Esophagus muscularis mucosa (tissue), 4 donors: ENCODE measurements at regions not wholly inside any gene's neighbourhood (a gene's known extent, or its start where the extent isn't known, plus 50 kb on each side); places are given as distances from the start of the nearest gene placed in this dataset.

ENCODE experiments used
- DNase-seq: peaks from one replicate; pipeline ENCODE4 v3.0.0-alpha.2; 2017; ENCODE audit errors: extremely low spot score
- H3K27ac ChIP-seq, 4 donors: fragments of 200-600 bp; sonication (generic); replicated peaks in 1 of 4; 1 replicate in 3 of 4; 2 replicates in 1 of 4; pipeline ENCODE4 v1.5.1; 2016 to 2019; ENCODE audit warnings: mild to moderate bottlenecking in 1 of 4
- H3K27me3 ChIP-seq, 4 donors: fragments of 200-600 bp; sonication (generic); one replicate each; pipeline versions ENCODE4 v1.5.1 to v1.6.0; 2016 to 2019
- H3K36me3 ChIP-seq, 4 donors: fragments of 200-600 bp; sonication (generic); one replicate each; pipeline ENCODE4 v1.5.1; 2016 to 2019
- H3K4me1 ChIP-seq, 4 donors: fragments of 200-600 bp; sonication (generic); one replicate each; pipeline ENCODE4 v1.5.1; 2016 to 2019
- H3K4me3 ChIP-seq, 4 donors: fragments of 200-600 bp; sonication (generic); 1 replicate in 2 of 4; 2 replicates in 2 of 4; pipeline ENCODE4 v1.5.1; 2016 to 2019; ENCODE audit warnings: mild to moderate bottlenecking in 4 of 4, moderate library complexity in 1 of 4
- H3K9me3 ChIP-seq, 4 donors: fragments of 200-600 bp; sonication (generic); 1 replicate in 3 of 4; 2 replicates in 1 of 4; pipeline ENCODE4 v1.5.1; 2016 to 2019
- EP300 ChIP-seq: sonication (generic); formaldehyde crosslinking; IDR thresholded peaks from one replicate; pipeline ENCODE4 v1.6.1; 2017; ENCODE audit warnings: antibody characterized with exemption
- POLR2A ChIP-seq: fragments of 450-650 bp; IDR thresholded peaks from one replicate; pipeline ENCODE4 v1.6.1; 2017; ENCODE audit warnings: antibody characterized with exemption, moderate library complexity, mild to moderate bottlenecking, low read depth
- POLR2AphosphoS5 ChIP-seq, 2 donors: sonication (generic); formaldehyde crosslinking; IDR thresholded peaks; one replicate each; pipeline ENCODE4 v1.6.1; 2017; ENCODE audit warnings: antibody characterized with exemption in 2 of 2
- WGBS: methylation state at CpG from one replicate; pipeline ENCODE4 v1.1.5; 2018; 5-methylcytosine and 5-hydroxymethylcytosine counted together
- intact Hi-C: fragments of 100-400 bp; cut with DNase I; formaldehyde crosslinking; loops from one replicate; pipeline ENCODE4 v1.15.1; 2023
- TF ChIP-seq, protein P1 (sequence below), 3 experiments: fragments of 200-600 bp in 2 of 3; fragments of 450-650 bp in 1 of 3; sonication (generic) in 2 of 3; IDR thresholded peaks; one replicate each; pipeline ENCODE4 v1.5.1; 2017 to 2019; ENCODE audit warnings: antibody characterized with exemption in 3 of 3, mild to moderate bottlenecking in 2 of 3, moderate library complexity in 1 of 3

GRCh38 chr2:222993920-222994650 is 57.9 kb upstream of the KCNE4 start:
- peak; percentile 94 for TF ChIP-seq POLR2AphosphoS5 (IDR thresholded peaks at IDR 0.05)
- TF ChIP-seq, protein P1, sequence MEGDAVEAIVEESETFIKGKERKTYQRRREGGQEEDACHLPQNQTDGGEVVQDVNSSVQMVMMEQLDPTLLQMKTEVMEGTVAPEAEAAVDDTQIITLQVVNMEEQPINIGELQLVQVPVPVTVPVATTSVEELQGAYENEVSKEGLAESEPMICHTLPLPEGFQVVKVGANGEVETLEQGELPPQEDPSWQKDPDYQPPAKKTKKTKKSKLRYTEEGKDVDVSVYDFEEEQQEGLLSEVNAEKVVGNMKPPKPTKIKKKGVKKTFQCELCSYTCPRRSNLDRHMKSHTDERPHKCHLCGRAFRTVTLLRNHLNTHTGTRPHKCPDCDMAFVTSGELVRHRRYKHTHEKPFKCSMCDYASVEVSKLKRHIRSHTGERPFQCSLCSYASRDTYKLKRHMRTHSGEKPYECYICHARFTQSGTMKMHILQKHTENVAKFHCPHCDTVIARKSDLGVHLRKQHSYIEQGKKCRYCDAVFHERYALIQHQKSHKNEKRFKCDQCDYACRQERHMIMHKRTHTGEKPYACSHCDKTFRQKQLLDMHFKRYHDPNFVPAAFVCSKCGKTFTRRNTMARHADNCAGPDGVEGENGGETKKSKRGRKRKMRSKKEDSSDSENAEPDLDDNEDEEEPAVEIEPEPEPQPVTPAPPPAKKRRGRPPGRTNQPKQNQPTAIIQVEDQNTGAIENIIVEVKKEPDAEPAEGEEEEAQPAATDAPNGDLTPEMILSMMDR (IDR thresholded peaks at IDR 0.05) = no peak
- intact Hi-C loops = loop anchor here (5.0 kb wide), 1 partner anchor 58 kb away; the partner anchor contains the start of gene KCNE4
- Histone ChIP-seq H3K9me3 (no peaks in the 10 kb centered on the region), H3K36me3 (no peaks in the 10 kb centered on the region), H3K4me1 (peaks cover 24 to 34% (median 25%) of the 10 kb centered on the region in 4 donors), H3K27ac (peak overlapping the region; percentile 85 to 92 (median 87)), H3K4me3 (peak overlapping the region; percentile 15 to 45 (median 30)), H3K27me3 (no peaks in the 10 kb centered on the region)
- 30% methylated on average over 6 of the region's 8 CpGs for WGBS
- peak; percentile 93 for DNase-seq

DNA sequence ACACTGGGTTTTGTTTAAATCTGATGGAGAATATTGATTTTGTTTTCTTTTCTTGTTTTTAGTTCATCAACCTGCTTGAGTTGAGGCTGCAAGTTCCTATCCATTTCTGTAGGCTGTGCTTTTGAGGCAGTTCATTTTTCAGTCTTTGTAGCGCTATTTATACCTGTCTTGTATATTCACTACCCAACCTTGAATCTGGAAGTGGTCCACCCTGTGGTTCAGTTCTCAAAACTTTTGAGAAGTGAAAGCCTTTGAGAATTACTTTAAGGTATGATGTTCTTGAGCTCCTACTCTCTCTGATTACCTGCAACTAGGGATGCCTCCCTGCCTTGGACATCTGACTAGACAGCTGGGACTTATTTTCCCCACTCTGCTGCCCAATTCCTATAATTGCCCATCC is 53.5 kb upstream of the KCNE4 start:
- Histone ChIP-seq H3K9me3 (no peaks in the 10 kb centered on the region), H3K27me3 (no peaks in the 10 kb centered on the region), H3K4me1 (peaks cover 17 to 21% (median 20%) of the 10 kb centered on the region in 4 donors), H3K27ac (no peak overlapping the region), H3K4me3 (no peak overlapping the region), H3K36me3 (no peaks in the 10 kb centered on the region)
- peak; percentile 64 for DNase-seq
- intact Hi-C loops = loop anchor here (5.0 kb wide), 1 partner anchor 99 kb away; no protein-coding TSS in a partner anchor
- TF ChIP-seq, protein P1 (IDR thresholded peaks at IDR 0.05) = no peak
- TF ChIP-seq POLR2AphosphoS5 (IDR thresholded peaks at IDR 0.05) = no peak
- no peak for TF ChIP-seq POLR2A
- no peak for TF ChIP-seq EP300
- 97% methylated on average over 1 of the region's 1 CpG for WGBS

- 87% methylated on average over 12 of the region's 12 CpGs for WGBS
Observed at GRCh38 chr2:223000872-223001796, 50.9 kb upstream of the KCNE4 start.

DNA sequence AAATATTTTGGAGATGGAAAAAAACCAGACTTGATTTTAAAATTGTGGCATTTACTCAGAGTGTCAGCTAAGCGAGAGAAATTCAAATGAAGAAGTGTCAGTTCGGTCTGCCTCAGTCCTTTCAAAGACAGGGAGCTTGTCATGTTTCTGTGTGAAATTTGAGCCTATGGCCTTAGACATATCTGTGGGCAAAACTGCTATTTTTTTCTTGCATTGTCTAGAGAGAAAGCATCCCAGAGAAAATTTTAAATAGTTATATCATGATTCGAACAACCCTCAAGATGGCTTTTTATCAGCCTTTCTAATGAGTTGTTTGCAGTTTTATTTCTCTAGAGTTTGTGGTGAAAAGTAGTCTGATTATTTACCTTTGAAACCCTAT is 50.2 kb upstream of the KCNE4 start:
- Histone ChIP-seq H3K36me3 (no peaks in the 10 kb centered on the region), H3K9me3 (no peaks in the 10 kb centered on the region), H3K27me3 (no peaks in the 10 kb centered on the region), H3K4me3 (no peak overlapping the region), H3K27ac (no peak overlapping the region), H3K4me1 (no peaks in the 10 kb centered on the region)
- no peak for DNase-seq
- TF ChIP-seq EP300 (no peak), POLR2AphosphoS5 (IDR thresholded peaks at IDR 0.05) (no peak), POLR2A (no peak)
- TF ChIP-seq, protein P1 (IDR thresholded peaks at IDR 0.05) = no peak
- intact Hi-C loops = loop anchor here (5.0 kb wide), 1 partner anchor 36 kb away; no protein-coding TSS in a partner anchor
- WGBS = 93% methylated on average over 3 of the region's 3 CpGs

More at GRCh38 chr2:223000872-223001796, 50.9 kb upstream of the KCNE4 start:
- Histone ChIP-seq H3K9me3 (no peaks in the 10 kb centered on the region), H3K27ac (no peak overlapping the region), H3K36me3 (no peaks in the 10 kb centered on the region), H3K4me1 (no peaks in the 10 kb centered on the region), H3K27me3 (no peaks in the 10 kb centered on the region), H3K4me3 (no peak overlapping the region)
- DNase-seq = peak; percentile 24
- intact Hi-C loops = loop anchor here (5.0 kb wide), 1 partner anchor 36 kb away; no protein-coding TSS in a partner anchor
- TF ChIP-seq POLR2A = no peak
- TF ChIP-seq, protein P1 (IDR thresholded peaks at IDR 0.05) = no peak
- no peak for TF ChIP-seq POLR2AphosphoS5 (IDR thresholded peaks at IDR 0.05)
- no peak for TF ChIP-seq EP300
